RWPE2 (cell line): ENCODE measurements at regions not wholly inside any gene's neighbourhood (a gene's known extent, or its start where the extent isn't known, plus 50 kb on each side); places are given as distances from the start of the nearest gene placed in this dataset.

Experiments
- ATAC-seq: fragments of 200-7000 bp; cut with Tn5 transposase; 3 replicates; pipeline ENCODE4 v1.9.1; 2021; ENCODE audit warnings: low read depth
- DNase-seq: peaks from one replicate; pipeline ENCODE4 v3.0.0-alpha.2; 2020; ENCODE audit warnings: low spot score
- H3K27ac ChIP-seq: fragments of 450-650 bp; 2 replicates; pipeline ENCODE4 v1.5.1; 2017; ENCODE audit warnings: mild to moderate bottlenecking; ENCODE audit not compliant: poor library complexity, severe bottlenecking
- H3K27me3 ChIP-seq: fragments of 250-450 bp; sonication (Bioruptor Pico); 2 replicates; pipeline ENCODE4 v1.5.1; 2021; ENCODE audit warnings: mild to moderate bottlenecking, moderate library complexity; ENCODE audit not compliant: insufficient read depth, poor library complexity, severe bottlenecking
- H3K36me3 ChIP-seq: fragments of 250-450 bp; sonication (Bioruptor Pico); 2 replicates; pipeline ENCODE4 v1.5.1; 2020; ENCODE audit warnings: low read depth, mild to moderate bottlenecking, moderate library complexity
- H3K4me1 ChIP-seq: fragments of 250-450 bp; sonication (Bioruptor Pico); 2 replicates; pipeline ENCODE4 v1.5.1; 2021; ENCODE audit warnings: mild to moderate bottlenecking, moderate library complexity; ENCODE audit not compliant: insufficient read depth, poor library complexity, severe bottlenecking
- H3K4me3 ChIP-seq: fragments of 250-450 bp; sonication (Bioruptor Pico); 2 replicates; pipeline ENCODE4 v1.5.1; 2021; ENCODE audit warnings: mild to moderate bottlenecking, moderate library complexity; ENCODE audit not compliant: severe bottlenecking
- H3K9me3 ChIP-seq: fragments of 250-450 bp; sonication (Bioruptor Pico); 2 replicates; pipeline ENCODE4 v1.5.1; 2021; ENCODE audit warnings: mild to moderate bottlenecking, moderate library complexity; ENCODE audit not compliant: severe bottlenecking
- CTCF ChIP-seq: fragments of 450-650 bp; IDR thresholded peaks from one replicate; pipeline ENCODE4 v1.5.1; 2017; ENCODE audit warnings: mild to moderate bottlenecking, moderate library complexity; ENCODE audit not compliant: poor library complexity, severe bottlenecking

- no peak overlapping the region for H3K4me3 ChIP-seq
- H3K4me1 ChIP-seq, result peaks cover 22% of the 10 kb centered on the region
- no peak for TF ChIP-seq CTCF
- ATAC-seq (no peak), DNase-seq (no peak)
- H3K27me3 ChIP-seq, result no peaks in the 10 kb centered on the region
- H3K36me3 ChIP-seq, result no peaks in the 10 kb centered on the region
- no peaks in the 10 kb centered on the region for H3K9me3 ChIP-seq
- H3K27ac ChIP-seq, result no peak overlapping the region
Measured at GRCh38 chr12:107356937-107357295, 263.6 kb upstream of the CRY1 start.

- Histone ChIP-seq H3K4me3 (no peak overlapping the region), H3K27me3 (no peaks in the 10 kb centered on the region), H3K4me1 (peaks cover 14% of the 10 kb centered on the region), H3K27ac (no peak overlapping the region), H3K36me3 (no peaks in the 10 kb centered on the region), H3K9me3 (no peaks in the 10 kb centered on the region)
- DNase-seq (no peak), ATAC-seq (peak; percentile 69)
- TF ChIP-seq CTCF, result no peak
Measured at GRCh38 chr12:107359382-107359781, 266.0 kb upstream of the CRY1 start.

- peaks cover 14% of the 10 kb centered on the region for H3K4me1 ChIP-seq
Measured at GRCh38 chr12:107360033-107360432, 266.7 kb upstream of the CRY1 start.

GRCh38 chr12:107360482-107360881, 267.1 kb upstream of the CRY1 start:
- no peak for TF ChIP-seq CTCF
- no peaks in the 10 kb centered on the region for H3K27me3 ChIP-seq
- no peak overlapping the region for H3K4me3 ChIP-seq
- ATAC-seq (0 out of 3 replicates have a peak, but pooled peaks have one; percentile 14), DNase-seq (no peak)
- H3K4me1 ChIP-seq, result peaks cover 14% of the 10 kb centered on the region
- no peak overlapping the region for H3K27ac ChIP-seq
- no peaks in the 10 kb centered on the region for H3K9me3 ChIP-seq
- H3K36me3 ChIP-seq, result no peaks in the 10 kb centered on the region

More at GRCh38 chr12:107360033-107360432, 266.7 kb upstream of the CRY1 start:
- H3K36me3 ChIP-seq, result no peaks in the 10 kb centered on the region
- H3K27ac ChIP-seq, result no peak overlapping the region
- no peaks in the 10 kb centered on the region for H3K9me3 ChIP-seq
- DNase-seq (no peak), ATAC-seq (no peak)
- no peak overlapping the region for H3K4me3 ChIP-seq
- TF ChIP-seq CTCF, result no peak
- no peaks in the 10 kb centered on the region for H3K27me3 ChIP-seq

- no peak for TF ChIP-seq CTCF
- no peak for ATAC-seq
Measured at GRCh38 chr12:107361970-107362369, 268.6 kb upstream of the CRY1 start.

More at GRCh38 chr12:107361970-107362369, 268.6 kb upstream of the CRY1 start:
- H3K4me1 ChIP-seq, result peaks cover 14% of the 10 kb centered on the region
- H3K27ac ChIP-seq, result no peak overlapping the region
- no peaks in the 10 kb centered on the region for H3K9me3 ChIP-seq
- DNase-seq, result no peak
- H3K27me3 ChIP-seq, result no peaks in the 10 kb centered on the region
- no peaks in the 10 kb centered on the region for H3K36me3 ChIP-seq
- no peak overlapping the region for H3K4me3 ChIP-seq
